Dedifferentiated amniotic fluid mesenchymal stem cell (primary cell): ENCODE measurements at regions not wholly inside any gene's neighbourhood (a gene's known extent, or its start where the extent isn't known, plus 50 kb on each side); places are given as distances from the start of the nearest gene placed in this dataset.

Source experiments
- DNase-seq: peaks from one replicate; pipeline ENCODE4 v3.0.0-alpha.2; 2016; ENCODE audit errors: extremely low spot score

- no peak for DNase-seq
Observed at GRCh38 chr2:3100386-3100785, 277.2 kb downstream of the EIPR1 start.

GRCh38 chr2:3099860-3100234 lies 277.8 kb downstream of the EIPR1 start:
- no peak for DNase-seq

DNA sequence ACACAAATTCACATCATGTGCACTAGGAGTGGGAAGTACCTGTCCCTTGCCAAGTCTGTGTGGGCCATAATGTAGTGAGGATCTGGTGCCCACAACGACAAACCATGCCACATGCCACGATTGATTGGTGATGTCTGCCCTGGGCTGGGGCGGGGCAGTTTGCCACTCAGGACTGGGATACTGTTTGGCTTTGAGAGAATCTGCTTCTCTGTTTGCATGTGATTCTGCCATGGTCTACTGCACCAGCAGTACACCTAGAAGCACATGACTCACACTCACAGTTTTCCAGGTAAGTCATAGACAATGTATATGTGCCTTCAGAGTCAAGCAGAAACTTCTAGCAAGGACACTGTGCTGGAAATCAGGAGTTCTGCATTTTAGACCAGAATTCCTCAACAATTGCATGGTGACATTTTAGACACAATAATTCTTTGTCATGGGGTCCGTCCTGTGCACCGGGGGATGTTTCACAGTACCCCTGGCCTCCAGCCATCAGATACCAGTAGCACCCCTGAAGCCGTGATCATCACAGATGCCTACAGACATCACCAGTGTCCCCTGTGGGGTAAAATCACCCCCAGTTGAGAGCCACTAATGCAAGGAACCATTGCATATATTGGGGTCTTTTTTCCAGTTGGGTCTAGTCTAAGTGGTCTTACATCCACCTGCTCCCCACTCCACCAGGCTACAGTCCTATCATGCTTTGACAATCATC lies 278.3 kb downstream of the EIPR1 start:
- no peak for DNase-seq

DNA sequence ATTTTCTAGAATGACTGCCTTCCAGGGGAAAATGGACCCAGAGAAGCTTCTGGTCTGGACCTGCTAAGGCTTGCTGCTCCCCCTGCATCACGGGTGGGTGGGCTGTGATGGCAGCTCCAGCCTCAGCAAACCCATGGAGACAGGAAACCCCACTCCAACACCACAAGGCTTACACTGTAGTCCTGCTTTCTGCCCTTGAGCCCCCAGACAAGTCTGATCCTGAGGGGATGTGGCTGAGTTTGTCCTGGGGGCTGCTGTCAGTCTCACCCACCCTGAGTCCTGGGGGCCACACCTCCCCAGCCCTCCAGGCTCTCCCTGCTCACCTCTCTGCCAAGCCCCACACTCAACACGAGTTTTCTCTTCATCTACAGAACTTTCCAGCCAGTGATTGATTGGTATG lies 279.4 kb downstream of the EIPR1 start:
- DNase-seq = no peak

DNA sequence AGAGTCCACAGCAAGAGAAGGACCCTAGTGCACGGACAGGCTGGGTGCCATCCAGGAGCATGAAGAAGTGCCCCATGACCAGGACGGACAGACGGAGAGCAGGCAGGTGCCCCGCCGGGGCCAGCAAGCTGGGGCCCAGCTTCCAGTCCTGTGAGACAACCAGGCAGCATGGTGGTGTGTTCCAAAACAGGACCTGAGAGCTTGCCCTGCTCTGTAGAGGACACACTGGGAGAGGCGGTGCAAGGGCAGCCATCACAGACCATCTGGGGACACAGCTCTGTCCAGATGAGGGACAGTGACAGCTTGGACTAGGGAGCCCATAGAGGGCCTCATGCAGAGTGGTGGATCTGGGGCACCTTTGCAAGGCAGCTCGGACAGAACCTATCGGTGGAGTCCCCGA lies 279.8 kb downstream of the EIPR1 start:
- DNase-seq = no peak

GRCh38 chr2:3094999-3095958 lies 282.3 kb downstream of the EIPR1 start:
- DNase-seq = no peak

DNA sequence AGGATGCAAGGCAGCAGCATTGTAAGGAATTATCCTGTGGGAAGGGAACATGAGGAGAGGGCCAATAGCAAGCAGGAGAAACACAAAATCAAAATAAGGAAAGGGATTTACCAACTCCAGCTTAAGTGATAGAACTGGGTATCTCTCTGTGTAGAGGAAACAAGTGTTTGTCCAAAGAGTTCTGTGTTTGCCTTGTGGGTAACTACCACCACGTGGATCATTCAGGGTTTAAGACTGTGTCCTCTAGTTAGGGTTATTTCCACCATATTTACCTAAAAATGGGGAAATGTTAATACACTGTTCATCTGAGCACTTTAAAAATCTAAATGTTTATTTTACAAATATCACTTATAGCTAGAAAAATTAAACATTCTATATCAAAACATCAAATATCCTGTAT lies 283.3 kb downstream of the EIPR1 start:
- DNase-seq = no peak

- no peak for DNase-seq
Observed at GRCh38 chr2:3091696-3092095, 285.9 kb downstream of the EIPR1 start.

- no peak for DNase-seq
Observed at GRCh38 chr2:3082705-3083104, 294.9 kb downstream of the EIPR1 start.

GRCh38 chr2:3079959-3080948 lies 297.4 kb downstream of the EIPR1 start:
- DNase-seq = no peak

DNA sequence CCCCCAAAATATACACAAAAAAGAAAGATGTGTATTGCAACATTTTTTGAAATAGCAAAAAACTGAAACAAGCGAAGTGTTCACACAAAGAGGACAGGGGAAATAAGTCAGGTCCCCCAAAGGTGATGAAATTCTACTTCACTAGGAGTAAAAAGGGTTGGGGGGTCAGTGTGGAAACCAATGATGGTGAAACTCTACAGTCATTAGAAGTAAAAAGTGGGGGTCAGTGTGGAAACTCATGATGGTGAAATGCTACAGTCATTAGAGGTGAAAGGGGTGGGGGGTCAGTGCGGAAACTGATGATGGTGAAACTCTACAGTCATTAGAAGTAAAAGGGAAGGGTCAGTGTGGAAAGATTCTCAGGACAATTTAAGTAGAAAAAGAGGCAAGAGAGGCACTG lies 298.2 kb downstream of the EIPR1 start:
- no peak for DNase-seq

DNA sequence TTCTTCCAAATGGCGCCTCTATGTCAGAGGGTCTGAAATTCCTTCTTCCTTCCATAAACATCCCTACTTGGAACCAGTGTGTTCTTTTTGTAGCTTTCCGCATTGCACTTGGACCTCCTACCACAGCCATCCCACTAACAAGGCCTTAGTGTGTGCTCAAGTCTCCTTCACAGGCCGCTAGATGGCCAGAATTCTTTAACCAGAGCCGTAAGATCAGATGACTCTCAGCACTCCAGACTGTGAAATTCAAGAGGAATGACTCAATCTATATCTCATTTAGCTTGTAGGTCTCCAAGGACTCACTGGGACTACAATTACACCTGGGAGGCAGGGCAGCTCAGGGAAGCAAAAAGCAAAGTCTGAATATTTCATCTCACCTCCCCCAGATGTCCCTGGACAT lies 298.9 kb downstream of the EIPR1 start:
- DNase-seq = no peak

- no peak for DNase-seq
Observed at GRCh38 chr2:3076848-3077642, 300.6 kb downstream of the EIPR1 start.

DNA sequence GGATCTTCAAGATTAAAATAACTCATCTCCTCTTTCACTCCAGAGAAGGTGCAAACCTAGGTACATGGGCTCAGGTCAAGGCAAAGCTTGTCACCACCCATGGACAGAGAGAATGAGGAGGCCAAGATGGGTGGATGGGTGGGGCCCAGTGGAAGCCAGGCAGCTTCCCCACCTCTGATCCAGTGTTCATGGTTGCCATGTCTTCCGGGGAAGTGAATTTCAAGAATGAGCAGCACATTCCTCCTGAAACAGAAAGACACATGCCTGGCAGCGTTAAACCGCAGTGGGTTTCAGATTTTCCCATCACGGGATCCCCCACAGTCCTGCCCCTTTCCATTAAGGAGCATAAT lies 301.7 kb downstream of the EIPR1 start:
- no peak for DNase-seq

DNA sequence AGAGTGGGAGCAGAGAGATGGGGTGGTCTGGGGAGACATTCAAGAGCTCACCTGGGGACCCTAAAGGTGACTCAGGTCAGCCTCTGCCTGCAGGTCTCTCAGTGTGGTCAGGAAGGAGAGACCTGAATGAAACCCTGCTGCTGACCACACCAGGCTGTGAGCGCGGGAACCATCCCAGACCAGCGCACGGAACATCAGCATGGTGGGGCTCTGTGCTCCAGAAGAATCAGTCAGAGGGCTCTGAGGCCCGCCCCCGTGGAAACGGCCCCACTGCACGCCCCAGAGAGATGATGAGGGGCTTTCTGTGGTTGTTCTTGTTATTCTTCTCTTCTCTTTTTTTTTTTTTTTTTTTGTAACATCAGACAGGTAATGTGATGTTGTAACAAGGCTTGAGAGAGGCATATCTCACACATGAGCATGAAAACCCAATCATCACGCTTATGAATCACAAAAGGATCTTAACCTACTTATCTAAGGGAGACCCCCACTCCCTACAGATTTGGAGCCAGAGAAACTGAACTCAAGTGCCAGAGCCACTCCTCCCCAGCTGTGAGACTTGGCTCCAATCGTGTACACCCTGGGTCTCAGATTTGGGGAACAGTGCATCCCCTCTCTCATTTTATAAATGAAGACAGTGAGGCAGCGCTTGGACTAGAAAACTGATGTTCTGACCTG lies 302.2 kb downstream of the EIPR1 start:
- no peak for DNase-seq

DNA sequence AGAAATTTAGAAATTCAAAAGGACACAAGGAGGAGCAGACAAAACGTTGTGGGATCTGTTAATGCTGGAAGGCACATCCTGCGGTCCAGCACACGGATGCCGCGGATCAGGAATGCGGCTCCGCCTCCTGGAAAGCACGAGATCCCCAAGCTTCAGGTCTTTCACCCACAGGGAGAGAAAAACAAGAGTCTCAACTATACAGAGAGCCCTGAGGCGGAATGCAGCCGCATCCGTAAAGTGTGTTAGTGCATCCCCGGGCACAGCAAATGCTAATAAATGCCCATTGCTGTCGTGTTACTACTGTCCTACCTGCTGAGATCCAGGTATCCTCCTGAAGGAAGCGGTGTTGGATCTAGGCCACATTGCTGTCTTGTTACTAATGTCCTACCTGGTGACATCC lies 303.9 kb downstream of the EIPR1 start:
- DNase-seq = no peak

DNA sequence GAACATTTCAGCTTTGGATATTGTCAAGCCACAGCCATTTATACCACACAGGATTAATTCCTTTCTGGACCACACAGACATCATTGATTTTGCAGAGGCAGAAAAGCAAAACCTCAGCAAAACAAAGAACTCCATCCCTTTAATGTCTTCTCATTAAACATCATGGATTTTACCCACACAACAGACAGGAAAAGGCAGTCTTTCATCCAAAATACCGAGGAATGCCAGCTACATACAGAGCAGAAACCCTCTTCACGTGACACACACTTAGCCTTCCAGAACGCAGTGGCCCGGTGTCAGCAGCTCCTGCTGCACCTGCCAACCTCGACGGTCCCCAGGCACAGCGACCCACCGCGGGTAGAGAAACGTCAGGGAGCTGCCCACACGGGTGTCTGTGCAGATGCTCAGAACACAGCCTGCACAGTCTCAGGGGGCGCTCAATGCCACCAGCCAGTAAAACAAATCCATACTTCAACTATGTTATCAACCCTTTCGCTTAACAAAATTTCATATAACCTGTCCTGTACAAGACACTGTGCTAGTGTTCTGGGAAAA lies 304.5 kb downstream of the EIPR1 start:
- DNase-seq = no peak

- DNase-seq = no peak
Observed at GRCh38 chr2:3071685-3072263, 305.8 kb downstream of the EIPR1 start.

DNA sequence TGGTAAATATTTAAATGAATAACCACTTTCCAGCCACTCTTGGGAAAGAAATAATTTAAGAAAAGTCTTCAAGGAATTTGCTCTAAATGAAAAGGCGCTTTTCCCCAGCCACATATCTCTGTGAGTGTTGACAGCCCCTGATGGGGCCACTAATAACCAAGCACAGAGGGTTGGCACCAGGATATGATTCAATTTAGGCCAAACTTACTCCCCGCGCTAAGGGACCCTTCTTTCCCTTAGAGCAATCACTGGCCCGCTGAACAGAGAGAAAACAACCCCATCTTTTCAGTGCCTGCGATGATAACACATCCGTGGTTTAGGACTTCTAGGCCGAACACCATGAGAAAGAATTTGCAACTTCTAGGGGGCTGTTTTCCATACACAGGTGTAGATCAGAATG lies 310.8 kb downstream of the EIPR1 start:
- no peak for DNase-seq

DNA sequence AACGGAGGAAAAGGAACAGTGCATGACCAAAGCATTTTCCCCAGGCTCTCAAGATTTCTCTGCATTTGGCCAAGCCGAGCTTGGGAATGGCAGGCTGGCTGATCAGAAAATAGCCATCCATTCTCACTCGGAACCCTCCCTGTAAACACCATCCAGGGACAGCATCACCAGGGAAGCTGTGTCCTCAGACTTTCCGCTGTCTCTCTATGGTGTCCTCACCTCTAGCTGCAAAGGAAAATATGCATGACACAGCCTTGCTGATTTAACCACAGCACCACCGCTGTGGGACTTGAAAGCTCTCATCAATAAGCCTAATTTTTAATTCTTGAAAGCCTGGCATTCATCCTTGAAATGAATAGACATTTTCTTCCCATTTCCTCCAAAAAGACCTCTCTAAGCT lies 311.7 kb downstream of the EIPR1 start:
- no peak for DNase-seq
